Spleen (tissue), 7 donors: ENCODE measurements at regions not wholly inside any gene's neighbourhood (a gene's known extent, or its start where the extent isn't known, plus 50 kb on each side); places are given as distances from the start of the nearest gene placed in this dataset.

ENCODE experiments used
- CTCF ChIP-seq, 11 experiments: fragments of 200-600 bp in 7 of 11; fragments of 450-650 bp in 4 of 11; sonication (generic) in 4 of 11; IDR thresholded peaks in 8 of 11; conservative IDR thresholded peaks in 3 of 11; 1 replicate in 7 of 11; 2 replicates in 4 of 11; pipeline versions ENCODE4 v1.4.0 to v1.8.0; 2016 to 2021; ENCODE audit warnings: antibody characterized with exemption in 11 of 11, inconsistent platforms in 4 of 11, mild to moderate bottlenecking in 1 of 11
- POLR2A ChIP-seq, 3 donors: fragments of 450-650 bp; IDR thresholded peaks; one replicate each; pipeline ENCODE4 v1.5.1; 2017; ENCODE audit warnings: antibody characterized with exemption in 3 of 3, mild to moderate bottlenecking in 1 of 3
- POLR2AphosphoS5 ChIP-seq, 3 donors: sonication (generic); formaldehyde crosslinking; IDR thresholded peaks; one replicate each; pipeline ENCODE4 v1.5.1; 2017; ENCODE audit warnings: antibody characterized with exemption in 3 of 3
- donor health status: DM: no; HTN: no; CAD: no; lungs with moderate emphysema.
- donor health status: DM: no; HTN: no; CAD: no.
- donor health status: DM: no; HTN: no; CAD: no.

DNA sequence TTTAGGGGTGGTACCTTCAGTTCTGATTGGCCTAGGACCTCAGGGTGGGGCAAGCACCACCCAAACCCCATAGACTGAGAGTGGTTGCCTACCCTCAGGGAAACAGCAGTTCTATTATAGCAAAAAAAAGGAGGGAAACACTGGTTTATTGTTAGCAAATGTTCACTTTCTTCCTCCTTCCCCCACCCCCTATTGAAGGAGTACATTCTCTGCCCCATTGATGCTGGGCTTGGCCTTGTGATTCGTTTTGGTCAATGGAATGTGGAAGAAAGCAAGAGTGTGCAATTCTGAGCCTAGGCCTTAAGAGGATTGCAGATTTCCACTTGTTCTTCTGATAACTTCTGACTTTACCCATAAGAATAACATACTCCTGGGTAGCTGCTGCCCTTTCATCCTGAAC is 255.8 kb downstream of the NFATC2 start:
- TF ChIP-seq POLR2AphosphoS5 (IDR thresholded peaks at IDR 0.05): no peak
- no peak for TF ChIP-seq CTCF (IDR thresholded peaks at IDR 0.05 in 8 of 11, conservative IDR thresholded peaks at IDR 0.05 in 3 of 11)
- no peak for TF ChIP-seq POLR2A (IDR thresholded peaks at IDR 0.05)
